ENCODE measurements at regions not wholly inside any gene's neighbourhood (a gene's known extent, or its start where the extent isn't known, plus 50 kb on each side); places are given as distances from the start of the nearest gene placed in this dataset.
A peak's percentile ranks its signal among the peaks of the same experiment; 100 is the strongest.
"Not testable (repeated sequence)": the region's sequence is repeated elsewhere in the genome, so short reads cannot be mapped to it uniquely, and the experiment has no call there.

DNA sequence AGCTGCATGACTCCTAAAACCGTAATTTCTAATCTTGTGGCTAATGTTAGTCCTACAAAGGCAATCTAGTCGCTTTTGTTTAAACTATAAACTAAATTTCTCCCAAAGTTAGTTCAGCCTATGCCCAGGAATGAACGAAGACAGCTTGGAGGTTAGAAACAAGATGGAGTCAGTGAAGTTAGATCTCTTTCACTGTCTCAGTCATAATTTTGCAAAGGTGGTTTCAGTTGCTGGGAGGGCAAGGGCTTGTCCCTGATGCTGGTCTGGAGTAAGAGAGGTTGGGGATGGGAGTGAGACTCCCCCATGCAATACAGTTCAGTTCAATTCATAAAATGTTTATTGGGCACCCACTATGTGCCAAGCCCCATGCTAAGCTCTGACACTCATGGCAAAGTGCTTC, 362.1 kb downstream of the TYW1 start:
- DNase-seq (ENCODE audit: extremely low read depth, low read depth), result not testable (repeated sequence)

DNA sequence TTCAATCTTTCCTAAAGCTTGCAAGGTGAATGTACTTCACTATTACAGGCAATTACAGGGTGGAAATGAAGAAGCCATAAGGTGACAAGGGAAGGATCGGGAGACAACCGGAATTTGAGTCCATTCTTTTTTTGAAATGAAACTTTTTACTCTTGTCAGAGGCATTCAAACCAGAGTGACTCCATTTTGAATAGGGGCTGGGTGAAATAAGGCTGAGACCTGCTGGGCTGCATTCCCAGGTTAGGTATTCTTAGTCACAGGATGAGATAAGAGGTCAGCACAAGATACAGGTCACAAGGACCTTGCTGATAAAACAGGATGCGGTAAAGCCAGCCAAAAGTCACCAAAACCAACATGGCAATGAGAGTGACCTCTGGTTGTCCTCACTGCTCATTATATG, 363.3 kb downstream of the TYW1 start:
- DNase-seq (ENCODE audit: extremely low read depth, low read depth), result no peak

DNA sequence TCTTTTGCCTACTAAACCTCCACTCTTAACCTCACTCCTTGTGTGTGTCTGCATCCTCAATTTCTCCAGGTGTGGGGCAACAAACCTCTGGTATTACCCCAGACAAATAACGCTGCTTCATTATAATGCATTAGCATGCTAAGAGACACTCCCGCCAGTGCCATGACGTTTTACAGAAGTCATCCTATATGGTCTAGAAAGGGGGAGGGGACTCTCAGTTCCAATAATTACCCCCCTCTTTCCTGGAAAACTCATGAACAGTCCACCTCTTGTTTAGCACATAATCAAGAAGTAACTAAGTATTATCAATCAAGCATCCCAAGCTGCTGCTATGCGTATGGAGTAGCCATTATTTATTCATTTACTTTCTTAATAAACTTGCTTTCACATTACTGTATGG, 364.5 kb downstream of the TYW1 start:
- DNase-seq (ENCODE audit: extremely low read depth, low read depth), result no peak

DNA sequence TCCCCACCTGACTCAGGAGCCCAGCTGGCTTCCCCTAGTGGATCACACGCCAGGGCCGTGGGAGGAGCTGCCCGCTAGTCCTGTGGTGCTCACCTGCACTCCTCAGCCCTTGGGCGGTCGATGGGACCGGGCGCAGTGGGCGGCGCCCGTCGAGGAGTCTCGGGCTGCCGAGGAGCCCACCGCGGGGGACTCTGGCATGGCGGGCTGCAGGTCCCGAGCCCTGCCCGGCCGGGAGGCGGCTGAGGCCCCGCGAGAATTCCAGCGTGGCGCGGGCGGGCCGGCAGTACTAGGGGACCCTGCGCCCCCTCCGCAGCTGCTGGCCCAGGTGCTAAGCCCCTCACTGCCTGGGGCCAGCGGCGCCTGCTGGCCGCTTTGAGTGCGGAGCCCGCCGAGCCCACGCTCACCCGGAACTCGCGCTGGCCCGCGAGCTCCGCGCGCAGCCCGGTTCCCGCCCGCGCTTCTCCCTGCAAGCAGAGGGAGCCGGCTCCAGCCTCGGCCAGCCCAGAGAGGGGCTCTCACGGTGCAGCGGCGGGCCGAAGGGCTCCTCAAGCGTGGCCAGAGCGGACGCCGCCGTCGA, 367.9 kb downstream of the TYW1 start:
- no peak for DNase-seq (ENCODE audit: extremely low read depth, low read depth)

DNA sequence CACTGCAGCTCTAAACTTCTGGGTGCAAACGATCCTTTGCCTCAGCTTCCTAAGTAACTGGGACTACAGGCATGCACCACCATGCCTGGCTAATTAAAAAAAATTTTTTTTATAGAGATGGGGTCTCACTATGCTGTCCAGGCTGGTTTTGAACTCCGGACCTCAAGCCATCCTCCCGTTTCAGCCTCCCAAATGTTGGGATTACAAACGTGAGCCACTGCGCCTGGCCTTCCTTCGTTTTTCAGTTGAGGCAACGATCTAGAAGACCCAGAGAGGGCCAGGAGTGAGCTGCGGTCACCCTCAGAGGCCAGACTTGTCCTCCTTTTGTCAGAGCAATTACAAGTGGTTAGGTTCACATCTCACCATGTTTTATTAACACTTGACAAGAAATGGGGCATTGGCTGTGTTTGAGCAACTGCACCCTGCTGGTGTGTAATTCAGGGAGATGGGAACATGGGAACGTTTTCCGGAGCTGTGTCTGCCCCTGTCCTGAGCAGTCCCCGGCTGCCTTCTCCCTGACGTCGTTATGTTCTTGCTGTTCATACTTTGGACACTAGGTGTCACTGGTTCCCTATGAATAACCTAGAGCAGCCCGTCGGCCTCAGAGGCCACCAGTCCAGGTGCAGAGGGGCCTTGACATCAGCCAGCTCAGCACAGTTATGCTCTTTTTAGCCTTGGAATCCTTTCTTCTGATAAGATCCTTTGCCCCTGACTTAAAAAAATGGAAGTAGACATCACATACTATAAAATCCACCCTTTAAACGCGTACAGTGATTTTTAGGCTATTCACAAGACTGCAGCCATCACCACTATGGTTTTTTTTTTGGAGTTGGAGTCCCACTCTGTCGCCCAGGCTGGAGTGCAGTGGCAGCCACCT, 375.0 kb downstream of the TYW1 start:
- DNase-seq (ENCODE audit: extremely low read depth, low read depth), result peak; percentile 74

DNA sequence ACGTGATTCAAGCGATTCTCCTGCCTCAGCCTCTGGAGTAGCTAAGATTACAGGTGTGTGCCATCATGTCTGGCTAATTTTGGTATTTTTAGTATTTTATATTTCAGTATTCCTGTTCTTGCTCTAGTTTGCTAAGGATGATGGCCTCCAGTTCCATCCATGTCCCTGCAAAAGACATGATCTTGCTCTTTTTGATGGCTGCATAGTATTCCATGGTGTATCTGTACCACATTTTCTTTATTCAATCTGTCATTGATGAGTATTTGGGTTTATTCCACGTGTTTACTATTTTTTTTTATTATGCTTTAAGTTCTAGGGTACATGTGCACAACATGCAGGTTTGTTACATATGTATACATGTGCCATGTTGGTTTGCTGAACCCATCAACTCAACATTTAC, 376.8 kb downstream of the TYW1 start:
- not testable (repeated sequence) for DNase-seq (ENCODE audit: extremely low read depth, low read depth)

DNA sequence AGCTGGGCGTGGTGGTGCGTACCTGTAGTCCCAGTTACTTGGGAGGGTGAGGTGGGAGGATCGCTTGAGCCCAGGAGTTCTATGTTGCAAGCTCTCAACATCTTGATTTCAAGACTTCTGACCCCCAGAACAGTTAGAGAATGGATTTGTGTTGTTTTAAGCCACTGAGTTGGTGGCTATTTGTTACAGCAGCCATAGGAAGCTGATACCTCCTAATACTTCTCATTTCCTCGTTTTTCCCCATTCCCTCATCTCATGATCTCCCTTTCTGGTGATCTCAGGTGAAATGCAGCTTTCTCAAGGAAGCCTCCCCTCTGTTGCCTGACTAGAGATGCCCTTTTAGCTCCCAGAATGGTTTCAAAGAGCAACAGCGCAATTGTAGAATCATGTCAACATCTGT, 378.8 kb downstream of the TYW1 start:
- no peak for DNase-seq (ENCODE audit: extremely low read depth, low read depth)

DNA sequence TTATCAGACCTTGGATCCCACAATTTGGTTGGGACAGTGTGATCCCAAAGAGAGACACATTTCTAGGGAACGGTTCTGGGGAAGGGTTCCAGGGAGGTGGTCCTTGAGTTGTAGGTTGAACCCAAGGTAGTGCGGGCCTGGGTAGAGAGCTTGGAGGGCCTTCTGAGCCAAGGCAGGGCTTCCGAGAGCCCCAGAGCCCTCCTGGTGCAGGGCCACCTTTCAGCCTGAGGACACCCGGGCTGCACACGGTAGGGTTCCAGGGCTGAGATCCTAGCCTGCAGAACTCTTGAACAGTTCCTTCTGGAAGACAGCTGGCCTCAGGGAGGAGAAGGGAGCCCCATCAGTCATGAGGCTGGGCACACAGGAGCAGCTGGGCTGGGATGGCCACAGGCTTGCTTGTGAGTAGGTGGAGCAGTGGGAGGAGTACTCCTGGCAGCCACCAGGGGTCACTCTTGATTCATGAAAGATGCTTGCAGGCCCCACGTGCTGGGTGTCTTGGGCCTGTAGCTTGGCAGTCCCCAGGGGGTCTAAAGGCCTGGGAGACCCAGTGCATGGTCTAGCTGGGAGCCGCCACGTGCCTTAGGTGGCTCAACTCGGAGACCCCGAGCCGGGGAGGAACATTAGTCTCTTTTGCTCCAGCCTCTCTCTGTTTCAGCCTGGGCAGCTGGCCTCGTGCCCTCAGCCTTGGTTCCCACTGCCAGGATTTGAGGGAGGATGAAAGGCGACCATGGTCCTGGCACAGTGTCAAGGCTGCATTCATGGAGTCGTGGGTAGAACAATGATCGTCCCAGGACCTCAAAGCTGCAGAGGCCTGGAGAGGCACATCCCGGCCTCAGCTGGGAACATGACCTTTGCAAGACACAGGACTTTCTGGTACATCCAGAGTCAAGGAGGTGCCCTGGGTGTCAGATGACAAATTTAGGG, 381.6 kb downstream of the TYW1 start:
- DNase-seq (ENCODE audit: extremely low read depth, low read depth), result peak; percentile 71

DNA sequence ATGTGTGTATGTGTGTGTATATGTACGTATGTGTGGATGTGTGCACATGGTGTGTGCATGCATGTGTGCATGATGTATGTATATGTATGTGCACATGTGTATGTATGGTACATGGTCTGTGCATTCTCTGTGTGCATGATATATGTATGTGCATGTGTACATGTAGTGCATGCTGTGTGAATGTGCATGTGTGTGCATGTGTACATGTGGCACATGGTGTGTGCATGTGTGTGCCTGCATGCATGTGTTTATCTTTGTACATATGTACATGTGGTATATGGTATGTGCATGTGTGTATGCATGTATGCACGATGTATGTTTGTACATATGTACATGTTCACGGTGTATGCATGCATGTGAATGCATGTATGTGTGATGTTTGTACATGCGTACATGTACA, 383.7 kb downstream of the TYW1 start:
- no peak for DNase-seq (ENCODE audit: extremely low read depth, low read depth)

DNA sequence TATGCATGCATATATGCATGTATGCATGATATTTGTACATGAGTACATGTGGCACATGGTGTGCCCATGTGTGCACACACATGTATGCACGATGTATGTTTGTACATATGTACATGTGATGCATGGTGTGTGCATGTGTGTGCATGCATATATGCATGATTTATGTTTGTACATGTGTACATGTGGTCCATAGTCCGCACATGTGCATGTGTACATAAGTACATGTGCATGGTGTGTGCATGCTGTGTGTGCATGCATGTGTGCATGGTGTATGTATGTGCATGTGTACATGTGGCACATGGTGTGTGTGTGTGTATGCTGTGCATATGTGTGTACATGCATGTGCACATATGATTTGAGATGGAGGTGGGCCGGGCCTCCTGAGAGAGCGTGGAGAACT, 384.2 kb downstream of the TYW1 start:
- no peak for DNase-seq (ENCODE audit: extremely low read depth, low read depth)

DNA sequence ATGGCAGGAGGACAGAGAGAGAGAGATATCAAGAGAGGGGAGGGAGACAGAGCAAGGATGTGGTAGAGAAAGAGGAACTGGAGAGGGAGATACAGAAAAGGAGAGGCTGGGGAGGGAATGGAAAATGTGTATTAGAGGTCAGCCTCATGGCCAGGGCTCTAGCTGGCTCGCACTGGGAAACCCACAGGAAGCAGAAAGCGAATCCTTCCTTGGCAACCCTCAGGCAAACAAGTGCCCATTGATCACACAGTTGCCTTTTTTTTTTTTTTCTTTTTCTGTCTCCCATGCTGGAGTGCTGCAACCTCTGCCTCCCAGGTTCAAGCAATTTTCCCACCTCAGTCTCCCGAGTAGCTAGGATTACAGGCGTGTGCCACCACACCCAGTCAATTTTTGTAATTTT, 391.2 kb downstream of the TYW1 start:
- no peak for DNase-seq (ENCODE audit: extremely low read depth, low read depth)

DNA sequence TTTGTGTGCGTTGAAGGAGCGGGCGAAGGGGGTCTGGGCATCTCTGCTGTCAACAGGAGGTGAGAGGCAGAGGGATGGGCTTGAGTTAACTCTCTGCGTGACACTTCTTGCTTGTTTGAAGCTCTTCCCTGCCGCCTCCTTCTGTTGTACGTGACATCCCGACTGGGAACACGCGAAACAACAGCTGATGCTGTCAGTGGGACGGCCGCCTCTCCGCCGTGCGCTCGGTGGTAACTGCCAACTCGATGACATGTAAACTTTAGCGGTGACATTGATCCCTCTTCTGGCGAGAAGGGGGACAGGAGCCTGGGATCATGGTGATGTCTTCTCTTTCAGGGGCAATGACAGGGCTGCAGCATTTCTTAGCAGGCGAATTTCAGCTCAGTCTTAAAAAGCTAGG, 394.5 kb downstream of the TYW1 start:
- no peak for DNase-seq (ENCODE audit: extremely low read depth, low read depth)

DNA sequence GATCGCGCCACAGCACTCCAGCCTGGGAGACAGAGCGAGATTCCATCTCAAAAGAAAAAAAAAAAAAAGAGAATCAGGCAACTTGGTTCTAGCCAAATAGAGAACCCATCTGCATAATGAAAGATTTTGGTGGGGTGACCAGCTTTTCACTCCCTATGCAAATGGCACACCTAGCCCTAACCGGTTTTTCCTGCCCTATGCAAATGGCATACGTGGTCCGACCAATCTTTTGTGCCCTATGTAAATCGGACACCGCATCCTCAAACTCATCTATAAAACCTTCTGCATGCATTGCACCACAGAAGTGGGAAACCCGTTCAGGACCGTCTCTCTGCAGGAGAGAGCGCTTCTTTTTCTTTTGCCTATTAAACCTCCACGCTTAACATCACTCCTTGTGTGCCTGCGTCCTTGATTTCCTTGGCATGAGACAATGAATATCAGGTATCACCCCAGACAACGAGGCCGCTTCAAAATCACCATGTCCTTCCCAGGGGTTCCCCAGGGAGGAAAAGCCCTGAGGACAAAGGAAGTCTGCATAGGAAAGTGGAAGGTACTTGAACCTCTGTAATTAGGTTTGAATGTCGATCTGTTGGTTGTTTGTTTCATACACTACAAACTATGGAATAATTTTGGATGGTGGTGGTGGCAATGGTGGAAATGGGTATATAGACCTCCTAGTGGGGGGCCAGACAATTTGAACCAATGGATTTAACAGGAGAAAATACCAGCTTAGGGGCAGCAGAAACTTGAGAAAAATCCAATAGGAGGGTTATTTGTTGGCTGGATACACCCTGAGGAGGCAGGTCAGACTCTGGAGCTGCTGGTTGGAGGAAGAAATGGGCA, 396.2 kb downstream of the TYW1 start:
- DNase-seq (ENCODE audit: extremely low read depth, low read depth), result no peak

DNA sequence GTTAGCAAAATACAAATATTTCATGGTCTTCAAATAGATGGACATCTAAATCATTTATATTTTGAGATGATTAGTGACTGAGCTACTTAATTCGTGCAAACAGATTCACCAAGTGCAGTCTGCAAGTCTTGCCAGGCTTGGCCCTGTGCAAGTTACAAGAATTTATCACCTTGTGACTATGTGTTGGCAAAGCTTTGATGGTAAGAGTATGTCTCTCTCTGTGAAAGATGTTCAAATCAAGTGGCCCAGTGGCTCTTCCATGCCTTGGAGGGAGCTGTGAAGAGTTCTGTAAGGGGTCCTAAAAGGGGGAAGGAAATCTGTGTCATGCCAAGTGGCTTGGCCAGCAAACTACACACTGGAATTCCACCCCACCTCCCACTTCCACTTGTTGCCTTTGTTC, 397.3 kb downstream of the TYW1 start:
- no peak for DNase-seq (ENCODE audit: extremely low read depth, low read depth)

DNA sequence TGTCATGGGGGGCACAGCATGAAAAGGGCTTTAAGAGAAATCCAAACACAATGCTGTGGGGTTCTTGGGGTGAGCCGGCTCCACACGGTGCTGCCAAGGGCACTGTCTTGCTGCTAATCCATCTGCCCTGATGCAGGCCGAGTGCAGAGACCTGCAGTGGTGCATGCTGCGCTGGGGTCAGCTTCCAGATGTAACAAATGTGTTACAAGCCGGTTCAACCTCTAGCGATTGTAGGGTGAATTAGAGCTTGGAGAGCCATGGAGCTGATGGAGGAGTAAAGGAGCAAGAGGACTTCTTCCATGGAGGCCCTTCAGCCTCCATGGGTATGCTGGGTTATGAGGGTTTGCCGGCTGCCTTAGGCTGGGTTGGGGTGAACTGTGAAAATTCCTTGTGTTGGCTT, 402.3 kb downstream of the TYW1 start:
- no peak for DNase-seq (ENCODE audit: extremely low read depth, low read depth)

DNA sequence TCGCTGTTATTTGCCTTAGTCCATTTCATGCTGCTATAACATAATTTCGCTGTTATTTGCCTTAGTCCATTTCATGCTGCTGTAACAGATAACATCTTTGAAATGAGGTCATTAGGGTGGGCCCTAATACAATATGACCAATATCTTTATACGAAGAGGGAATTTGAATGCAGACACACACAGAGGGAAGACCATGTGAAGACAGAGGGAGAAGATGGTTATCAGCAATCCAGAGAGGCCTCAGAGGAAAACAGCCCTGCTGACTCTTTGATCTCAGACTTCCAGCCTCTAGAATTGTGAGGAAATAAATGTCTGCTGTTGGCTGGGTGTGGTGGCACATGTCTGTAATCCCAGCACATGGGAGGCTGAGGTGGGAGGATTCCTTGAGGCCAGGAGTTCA, 404.9 kb downstream of the TYW1 start:
- DNase-seq (ENCODE audit: extremely low read depth, low read depth), result no peak

DNA sequence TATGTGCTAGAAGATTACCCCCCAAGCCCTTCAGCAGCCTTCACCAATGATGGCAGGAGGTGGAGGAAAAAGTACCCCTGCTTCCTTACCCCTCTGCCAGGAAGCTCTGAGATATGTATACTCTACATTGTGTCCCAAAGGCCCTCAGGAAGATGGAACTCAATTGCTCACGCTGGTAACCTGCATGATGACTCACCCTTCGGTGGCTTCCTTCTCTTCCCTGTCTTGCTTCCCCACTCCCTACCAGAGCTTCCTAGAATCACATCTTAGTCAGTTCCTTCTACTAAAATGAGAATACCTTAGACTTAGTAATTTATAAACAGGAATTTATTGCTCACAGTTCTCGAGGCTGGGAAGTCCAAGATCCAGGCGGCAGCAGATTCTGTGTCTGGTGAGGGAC, 405.6 kb downstream of the TYW1 start:
- DNase-seq (ENCODE audit: extremely low read depth, low read depth), result no peak

DNA sequence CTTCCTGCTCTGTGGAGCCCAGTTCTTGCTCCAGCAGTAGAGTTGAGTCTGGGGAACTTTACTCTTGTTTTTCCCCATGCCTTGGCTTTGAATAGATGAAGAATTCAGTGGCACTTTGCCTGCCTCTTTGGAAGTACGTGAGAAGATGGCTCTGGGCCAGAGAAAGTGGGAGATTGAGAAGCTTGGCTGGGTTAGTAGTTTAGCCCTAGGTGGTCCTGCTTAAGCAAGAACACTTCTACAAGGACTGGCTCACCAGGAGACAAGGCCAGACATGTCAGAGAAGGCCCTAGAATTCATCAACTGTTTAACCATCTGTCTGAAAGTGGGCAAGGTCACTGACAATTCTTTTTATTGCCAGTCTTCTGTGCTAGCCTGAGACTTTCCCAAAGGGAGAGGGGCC, 410.3 kb downstream of the TYW1 start:
- DNase-seq (ENCODE audit: extremely low read depth, low read depth), result no peak

DNA sequence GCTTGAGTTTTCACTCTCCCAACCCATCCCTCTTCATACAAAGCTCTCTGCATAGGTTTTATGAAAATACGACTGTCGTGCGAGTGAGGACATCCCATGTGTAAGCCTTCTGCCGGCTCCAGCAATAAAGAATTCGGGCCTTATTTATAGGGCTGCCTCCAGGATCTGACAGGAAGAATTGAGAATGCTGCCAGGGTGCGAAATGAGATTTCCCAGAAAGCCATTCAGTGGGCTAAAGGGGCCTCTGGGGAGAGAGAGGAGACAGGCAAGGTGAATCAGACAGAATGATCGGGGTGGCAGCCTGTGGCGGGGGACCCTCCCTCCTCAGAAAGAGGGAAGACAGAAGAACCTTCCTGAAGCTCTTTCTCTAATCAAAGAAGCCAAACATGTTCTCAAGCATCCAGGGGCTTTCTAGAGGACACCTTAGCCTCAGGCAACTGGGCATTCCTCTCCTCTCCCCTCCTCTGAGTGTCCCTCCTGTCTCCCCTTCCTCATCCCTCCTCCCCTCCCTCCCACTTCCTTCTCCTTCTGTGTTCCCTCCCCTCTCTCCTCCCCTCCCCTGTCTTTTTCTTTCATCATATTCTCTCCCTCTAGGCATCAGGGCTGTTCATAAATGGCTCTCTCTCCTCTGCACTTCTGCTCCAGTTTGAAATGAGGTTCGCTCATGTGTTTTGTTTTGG, 410.9 kb downstream of the TYW1 start:
- no peak for DNase-seq (ENCODE audit: extremely low read depth, low read depth)

DNA sequence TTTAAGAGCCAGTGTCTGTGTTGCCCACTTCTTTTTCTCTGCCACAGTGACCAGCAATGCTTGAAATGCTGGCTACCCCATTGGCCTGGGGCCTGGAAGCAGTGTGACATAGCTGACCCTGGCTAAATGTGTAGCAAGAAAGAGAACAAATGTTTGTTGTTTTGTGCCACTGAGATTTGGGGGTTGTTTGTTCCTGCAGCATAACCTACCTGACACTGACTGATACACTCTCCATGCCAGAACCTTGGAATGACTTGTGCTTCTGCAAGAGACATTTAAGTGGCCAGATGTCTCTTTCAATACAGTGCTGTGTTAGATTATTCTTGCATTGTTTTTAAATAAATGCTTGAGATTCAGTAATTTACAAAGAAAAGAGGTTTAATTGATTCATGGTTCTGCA, 411.5 kb downstream of the TYW1 start:
- no peak for DNase-seq (ENCODE audit: extremely low read depth, low read depth)

All from NCI-H460 (cell line).